CD4-positive, alpha-beta T cell treated with Interleukin-1 beta for 1 hour (primary cell): ENCODE measurements at regions not wholly inside any gene's neighbourhood (a gene's known extent, or its start where the extent isn't known, plus 50 kb on each side); places are given as distances from the start of the nearest gene placed in this dataset.
"Not testable (repeated sequence)": the region's sequence is repeated elsewhere in the genome, so short reads cannot be mapped to it uniquely, and the experiment has no call there.

Experiments
- DNase-seq, 2 donors: peaks; one replicate each; pipeline ENCODE4 v3.0.0-alpha.2; 2020 to 2022

DNA sequence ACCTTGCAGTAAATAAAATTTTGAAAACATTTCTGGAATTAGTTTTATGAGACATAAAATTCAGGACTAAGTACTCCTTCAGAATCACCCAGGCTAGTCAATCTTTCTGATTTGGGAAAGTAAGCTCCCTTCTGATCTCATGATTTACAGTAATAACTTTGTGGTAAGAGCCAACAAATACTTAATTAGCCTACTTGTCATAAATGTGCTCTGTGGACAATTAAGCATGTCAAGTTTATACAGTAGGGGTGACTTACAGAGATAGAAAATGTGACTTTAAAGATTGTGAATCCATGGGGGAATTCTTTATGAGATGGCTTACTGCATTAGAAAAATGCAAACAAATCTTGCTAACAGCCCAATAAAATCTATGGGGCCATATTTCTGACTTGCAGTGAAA is 616.9 kb upstream of the GHITM start:
- no peak for DNase-seq

DNA sequence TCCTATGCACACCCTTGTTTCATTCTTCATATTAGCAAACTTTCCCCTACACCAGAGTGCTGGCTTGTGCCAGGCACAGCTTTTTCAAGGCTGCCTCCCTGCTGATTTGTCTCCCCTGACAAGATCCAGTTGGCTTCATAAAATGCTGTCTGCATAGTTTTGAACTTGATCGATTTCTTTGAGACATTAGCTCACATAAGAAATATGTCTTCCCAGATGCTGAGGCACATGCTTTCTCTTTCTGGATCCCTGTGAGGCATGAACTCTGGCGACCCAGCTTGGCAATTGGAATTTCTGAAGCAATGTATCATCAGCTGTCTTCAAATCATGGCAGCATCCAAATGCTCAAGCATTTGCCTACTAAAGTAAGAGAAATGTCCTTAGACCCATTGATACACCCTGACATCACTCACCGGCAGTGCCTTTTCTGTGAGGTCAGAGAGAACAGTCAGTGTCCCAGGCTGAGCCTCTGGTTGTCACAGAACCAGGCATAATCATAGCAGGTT is 616.4 kb upstream of the GHITM start:
- no peak for DNase-seq

DNA sequence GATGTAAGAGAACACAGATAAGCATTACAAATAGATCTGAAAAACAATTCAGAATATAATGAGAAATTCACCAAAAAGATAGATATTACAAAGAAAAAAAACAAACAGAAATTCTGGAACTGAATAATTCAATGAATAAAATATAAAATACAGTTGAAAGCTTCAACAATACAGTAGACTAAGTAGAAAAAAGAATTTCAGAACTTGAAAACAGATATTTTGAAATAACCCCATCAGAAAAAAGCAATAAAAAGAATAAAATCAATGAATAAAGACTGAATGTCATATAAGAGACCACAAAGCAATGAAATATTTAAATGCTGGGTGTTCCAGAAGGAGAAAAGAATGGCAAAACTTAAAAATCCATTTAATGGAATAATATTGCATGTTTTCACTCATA is 611.4 kb upstream of the GHITM start:
- no peak for DNase-seq

DNA sequence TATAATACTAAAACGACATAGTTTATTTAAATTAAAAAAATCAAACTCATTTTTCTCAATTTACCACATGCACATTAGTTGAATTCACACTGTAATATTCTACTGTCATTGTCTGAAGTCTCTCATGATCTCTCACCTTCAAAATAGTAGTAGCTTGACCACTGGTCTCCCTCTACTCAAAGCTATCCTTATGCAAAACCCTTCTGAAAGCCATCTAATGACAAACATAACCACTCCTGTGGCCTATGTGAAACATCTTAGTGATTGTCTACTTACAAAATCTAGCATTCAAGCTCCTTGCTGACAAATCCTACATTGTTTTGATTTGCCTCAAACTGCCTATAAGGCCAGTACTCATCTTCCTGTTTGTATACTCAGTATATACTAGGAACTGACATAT is 606.0 kb upstream of the GHITM start:
- no peak for DNase-seq

DNA sequence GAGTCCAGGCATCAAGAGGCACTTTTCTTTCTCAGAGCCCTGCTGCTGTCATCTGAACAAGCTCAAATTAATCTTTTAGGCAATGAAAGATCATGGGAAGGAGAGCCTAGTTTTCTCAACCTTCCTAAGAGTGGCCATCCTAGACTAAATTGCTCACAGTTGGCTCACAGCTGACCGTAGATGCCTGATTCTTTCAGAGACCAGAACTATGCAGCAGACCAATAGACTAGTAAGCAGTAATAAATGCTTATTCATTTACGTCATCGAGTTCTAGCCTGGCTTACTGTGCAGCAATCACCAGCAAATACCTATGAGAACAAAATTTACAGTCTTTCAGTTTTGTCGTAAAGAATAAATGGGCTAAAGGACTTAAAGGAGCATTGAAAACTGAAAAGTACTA is 602.9 kb upstream of the GHITM start:
- no peak for DNase-seq

DNA sequence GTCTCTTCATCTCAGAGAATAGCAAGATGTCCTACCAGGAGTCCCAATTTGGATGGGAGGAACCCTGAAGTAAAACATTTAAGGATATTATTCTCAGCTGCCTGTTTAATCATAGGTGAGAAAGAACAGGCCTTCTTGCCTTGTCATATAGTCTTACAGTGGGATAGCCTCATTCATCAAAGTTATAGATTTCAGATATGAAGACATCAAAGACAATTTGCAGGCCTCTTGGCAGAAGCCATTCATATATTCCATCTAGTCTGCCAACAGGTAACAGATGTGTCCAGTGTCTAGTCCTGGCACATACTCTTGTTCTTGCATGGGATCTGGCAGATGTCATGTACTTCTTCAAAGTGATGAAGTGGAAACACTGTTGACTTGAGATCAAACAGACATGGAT is 601.3 kb upstream of the GHITM start:
- DNase-seq: no peak

DNA sequence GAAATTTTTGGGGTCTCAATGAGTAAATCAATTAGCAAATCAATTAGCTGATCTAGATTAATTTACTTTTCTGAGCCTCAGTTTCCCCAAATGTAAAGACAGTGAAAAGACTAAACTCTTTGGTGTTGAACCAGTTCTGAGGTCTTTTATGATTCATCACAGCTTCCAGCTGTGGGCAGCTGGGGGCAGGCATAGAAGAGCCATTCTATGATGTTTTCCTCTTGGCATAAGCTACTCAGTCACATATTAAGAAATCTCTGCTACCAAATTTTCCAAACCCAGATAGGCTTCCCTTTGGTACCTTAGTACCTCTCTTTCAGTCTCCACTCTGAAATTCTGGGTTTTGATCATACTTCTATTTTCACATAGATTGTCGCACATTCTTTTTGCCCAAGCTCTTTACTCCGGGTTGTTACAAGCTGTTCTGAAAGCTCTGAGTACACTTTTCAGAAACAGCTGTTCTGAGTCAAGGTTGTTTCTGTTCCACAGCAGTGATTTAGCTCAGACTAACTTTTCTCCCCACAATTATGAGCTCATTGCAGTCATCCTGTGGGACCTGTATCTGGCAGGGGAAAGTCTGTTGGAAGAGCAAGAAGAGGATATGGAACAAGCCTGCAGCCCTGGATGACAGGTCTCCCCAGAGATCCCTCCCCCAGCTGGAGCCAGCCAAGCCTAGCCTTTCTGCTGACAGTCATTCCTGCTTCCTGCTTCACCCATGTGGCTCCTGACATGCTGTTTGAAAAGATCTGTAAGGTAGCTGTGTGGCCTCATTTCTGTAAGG is 599.6 kb upstream of the GHITM start:
- DNase-seq: no peak

DNA sequence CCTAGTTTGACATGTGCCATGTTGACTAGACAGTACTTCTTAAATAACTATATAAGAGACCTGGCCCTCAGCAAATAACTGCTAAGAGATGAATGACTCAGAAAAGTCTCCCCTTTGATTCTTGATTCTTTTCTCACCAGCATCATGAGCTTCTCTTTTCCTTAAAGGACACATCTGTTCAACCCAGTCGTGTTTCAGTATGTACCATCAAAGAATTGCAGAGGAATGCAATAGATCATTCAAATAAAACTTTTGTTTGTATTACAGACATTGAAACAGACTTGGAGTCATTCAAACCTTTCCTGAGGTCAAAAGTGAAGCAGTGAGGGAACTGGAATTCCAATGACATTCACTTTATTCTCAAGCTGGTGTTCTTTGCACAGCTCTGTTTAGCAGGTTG is 598.3 kb upstream of the GHITM start:
- no peak for DNase-seq

DNA sequence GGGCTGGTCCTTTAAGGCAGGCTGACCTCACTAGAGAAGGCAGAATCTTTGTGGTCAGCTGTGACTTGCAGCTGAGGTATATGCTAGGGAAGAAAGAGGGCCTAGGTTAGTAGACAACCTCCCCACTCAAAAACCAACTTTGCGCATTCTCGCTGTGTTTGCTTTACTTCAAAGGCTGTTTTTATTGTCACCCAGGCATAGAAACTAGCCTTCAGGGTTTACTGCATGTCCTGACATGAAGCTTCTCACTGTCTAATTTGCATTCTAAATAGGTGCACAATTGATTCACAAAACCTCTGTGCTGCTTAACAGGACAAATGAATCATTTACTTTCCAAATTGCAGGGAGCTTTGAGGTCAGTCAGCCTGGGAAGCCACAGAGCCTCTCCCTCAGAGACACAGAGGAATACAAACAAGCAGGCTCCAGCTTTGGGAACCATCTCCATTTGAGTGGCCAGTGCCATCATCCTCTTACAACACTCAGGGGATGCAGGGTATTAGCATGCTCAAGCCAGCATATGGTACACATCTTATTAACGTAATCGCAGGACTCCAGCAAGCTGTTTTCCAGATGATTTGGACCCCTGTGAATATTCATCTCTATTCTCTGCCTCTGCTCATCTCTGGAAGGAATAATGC is 596.4 kb upstream of the GHITM start:
- no peak for DNase-seq

DNA sequence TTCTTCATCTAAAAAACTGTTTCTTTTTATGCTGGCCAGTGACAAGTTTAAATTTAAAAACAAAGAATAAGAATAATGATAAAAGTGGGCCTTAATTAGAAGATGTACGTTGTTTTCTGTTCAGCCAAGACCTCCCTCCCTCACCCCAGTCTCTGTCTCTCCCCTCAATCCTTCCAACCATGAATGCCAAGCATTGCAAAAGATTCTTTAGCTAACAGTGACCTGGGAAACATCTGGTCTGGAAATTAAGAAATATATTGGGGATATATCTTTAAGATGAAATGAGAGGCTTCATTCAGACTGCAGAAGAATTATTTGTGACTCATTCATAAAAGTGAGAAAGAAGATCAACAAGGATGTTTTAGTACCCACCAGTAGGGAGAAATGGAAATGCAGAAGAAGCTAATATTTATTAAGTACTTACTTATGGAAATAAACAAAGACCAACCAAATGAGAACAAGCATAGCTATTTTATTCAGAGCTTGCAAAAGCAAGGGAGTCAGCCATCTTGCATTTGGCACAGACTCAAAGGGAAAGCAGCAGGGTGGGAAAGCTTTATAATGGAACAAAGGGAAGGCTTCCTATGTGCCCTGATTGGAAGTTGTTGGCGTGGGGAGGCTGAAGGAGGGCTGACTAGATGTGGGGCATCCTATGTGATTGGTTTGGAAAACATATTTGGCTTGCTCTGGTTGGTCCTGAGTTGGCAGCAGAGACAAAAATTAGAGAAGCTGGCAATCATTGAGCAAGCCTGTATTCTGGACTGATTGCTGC is 595.4 kb upstream of the GHITM start:
- DNase-seq: no peak

DNA sequence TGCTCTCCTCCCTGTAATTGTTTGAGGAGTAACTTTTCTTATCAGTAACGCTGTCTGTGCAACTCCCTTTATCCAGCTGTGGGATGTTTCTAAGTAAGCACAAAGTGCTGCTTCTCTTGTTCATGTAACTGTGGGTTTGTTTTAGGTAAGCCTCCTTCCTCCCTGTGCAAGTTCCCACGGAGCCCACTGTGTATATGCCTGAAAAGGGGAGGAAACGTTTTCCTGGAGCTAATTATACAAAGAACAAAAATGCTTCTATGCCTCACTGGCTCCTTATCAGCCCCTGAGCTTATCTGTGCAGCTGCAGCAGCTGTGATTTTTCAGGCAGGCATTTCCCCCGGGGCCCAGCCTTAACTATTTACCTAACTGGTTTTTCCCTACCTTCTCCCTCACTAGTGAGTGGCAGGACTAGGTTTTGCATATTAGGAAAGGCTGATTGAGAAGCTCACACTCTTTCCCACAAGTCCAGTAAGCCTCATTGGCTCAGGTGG is 593.4 kb upstream of the GHITM start:
- DNase-seq: no peak

DNA sequence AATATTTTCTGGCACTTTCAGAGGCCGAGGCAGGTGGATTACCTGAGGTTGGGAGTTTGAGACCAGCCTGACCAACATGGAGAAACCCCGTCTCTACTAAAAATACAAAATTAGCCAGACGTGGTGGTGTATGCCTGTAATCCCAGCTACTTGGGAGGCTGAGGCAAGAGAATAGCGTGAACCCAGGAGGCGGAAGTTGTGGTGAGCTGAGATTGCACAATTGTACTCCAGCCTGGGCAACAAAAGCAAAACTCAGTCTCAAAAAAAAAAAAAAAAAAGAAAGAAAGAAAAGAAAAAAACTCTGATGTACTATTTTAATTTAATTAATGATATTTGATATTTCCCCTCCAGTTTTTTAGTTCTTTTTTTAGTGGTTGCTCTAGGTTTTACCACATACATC is 588.1 kb upstream of the GHITM start:
- DNase-seq: not testable (repeated sequence)

DNA sequence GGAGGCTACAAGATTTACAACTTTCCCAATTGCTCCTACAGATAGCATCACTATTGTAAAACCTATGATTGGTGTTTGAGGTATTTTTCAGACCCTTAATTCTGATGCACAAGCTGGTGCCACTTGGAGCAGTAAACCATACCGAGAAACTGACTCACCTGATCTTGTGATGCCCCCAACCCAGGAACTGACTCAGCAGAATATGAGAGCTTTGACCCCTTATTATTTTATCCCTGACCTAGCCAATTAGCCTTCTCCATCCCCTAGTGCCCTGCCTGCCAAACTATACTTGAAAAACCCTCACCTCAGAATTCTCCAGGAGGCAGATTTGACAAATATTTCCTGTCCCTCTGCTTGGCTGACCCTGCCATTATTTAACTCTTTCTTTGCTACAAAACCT is 585.9 kb upstream of the GHITM start:
- DNase-seq: no peak

DNA sequence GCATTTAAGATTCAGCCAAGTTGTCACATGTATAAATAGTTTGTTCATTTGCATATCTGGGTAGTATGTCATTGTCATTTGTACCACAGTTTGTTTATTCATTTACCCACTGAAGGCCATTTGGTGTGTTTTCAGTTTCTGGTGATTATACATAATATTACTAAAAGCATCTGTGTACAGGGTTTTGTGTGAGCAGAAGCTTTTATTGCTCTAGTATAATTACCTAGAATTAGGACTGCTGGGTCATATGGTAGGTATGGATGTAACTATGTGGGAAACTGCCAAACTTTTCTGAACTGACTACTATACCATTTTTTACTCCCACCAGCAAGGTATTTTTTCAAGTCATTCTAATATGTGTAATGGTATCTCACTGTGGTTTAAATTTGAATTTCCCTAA is 584.0 kb upstream of the GHITM start:
- DNase-seq: no peak

DNA sequence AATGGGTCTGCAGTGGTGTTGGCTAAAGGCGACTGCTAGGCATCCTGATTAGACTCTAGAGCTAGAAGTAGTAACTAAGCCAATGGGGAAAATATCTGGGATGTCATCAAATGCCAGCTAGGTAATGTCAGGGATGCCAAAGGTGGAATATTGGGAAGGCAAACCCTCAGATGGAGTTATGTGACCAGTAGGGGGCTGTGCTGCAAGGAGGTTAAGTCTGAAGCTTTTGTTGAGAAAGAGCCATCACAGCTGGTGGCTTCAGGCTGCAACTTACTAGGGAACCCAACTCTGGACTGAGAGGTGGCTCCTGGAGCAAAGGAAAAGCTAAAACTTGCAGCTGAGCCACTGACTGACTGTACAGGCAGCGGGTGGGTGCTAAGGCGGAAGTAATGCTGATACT is 576.9 kb upstream of the GHITM start:
- no peak for DNase-seq

DNA sequence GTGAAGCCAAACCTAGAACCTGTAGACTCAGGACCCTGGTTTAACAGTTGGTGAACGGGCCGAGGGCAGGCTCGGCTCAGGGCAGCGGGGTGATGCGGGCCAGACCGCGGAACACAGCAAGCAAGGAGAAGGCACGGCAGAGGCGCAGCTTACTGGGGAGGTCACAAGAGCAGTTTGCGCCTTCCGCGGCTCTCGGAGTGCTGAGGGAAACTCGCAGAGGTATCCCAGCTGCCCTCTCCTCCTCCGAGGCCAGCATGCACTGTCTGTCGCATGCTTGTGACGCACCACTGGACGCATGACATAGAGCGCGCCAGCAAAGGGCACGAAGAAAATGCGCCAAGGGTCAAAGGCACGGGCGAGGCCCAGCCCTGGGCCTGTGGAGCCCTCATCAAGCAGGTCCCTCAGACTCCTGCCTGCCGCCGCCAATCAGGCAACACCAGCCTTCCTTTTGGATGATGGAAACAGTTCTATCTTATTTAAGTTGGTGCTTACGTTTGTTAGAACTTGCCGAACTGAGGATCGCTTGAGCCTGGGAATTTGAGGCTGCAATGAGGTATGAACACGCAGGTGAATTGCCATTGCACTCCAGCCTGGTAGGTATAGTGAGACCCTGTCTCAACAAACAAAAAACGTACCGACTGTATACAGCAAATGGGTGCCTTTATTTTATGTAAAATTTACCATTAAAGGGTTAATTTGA is 574.3 kb upstream of the GHITM start:
- DNase-seq: no peak

DNA sequence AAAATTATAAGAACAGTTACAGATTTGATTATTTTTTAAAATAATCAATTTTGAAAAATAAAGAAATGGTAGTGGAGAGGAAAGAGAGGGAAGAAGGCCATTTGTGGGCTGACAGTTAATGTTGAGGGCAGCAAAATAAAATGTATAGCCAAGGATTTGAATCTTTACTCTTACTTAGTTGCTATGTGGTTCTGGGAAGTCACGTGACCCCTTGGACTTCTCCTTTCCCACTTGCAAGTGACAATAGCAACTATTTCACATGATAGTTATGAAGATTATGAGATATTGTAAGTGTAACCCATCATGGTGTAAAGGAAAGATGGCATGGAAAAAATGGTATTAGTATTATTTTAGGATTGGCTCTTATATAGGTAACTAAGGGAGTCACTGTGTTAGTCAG is 567.3 kb upstream of the GHITM start:
- DNase-seq: no peak

DNA sequence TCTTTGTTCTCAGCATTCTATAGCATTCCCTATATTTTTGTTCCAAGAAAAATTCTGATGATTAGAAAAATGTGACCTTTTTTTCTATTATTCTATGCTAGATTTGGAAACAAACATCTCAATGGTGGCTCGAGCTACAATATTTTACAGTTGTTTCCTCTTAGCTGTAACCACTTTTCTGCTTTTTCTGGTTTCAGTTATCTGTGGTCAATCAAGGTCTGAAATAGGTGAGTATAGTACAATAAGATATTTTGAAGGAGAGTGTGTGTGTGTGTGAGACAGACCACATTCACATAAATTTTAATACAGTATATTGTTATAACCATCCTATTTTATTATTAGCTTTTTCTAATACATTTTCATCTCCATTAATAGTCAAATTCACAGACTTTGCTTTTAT is 564.5 kb upstream of the GHITM start:
- no peak for DNase-seq

DNA sequence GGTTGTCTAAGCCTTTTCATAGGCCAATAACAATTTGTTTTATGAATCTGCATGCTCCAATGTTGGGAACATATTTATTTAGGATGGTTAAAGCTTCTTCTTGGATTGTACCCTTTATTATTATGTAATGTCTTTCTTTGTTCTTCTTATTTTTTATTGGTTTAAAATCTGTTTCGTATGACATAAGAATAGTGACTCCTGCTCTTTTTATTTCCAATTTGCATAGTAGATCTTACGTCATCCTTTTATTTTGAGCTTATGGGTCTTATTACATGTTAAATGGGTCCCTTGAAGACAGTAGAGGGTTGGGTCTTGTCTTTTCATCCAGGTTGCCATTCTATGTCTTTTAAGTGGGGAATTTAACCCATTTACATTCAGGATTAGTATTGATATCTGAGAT is 561.9 kb upstream of the GHITM start:
- DNase-seq: no peak

DNA sequence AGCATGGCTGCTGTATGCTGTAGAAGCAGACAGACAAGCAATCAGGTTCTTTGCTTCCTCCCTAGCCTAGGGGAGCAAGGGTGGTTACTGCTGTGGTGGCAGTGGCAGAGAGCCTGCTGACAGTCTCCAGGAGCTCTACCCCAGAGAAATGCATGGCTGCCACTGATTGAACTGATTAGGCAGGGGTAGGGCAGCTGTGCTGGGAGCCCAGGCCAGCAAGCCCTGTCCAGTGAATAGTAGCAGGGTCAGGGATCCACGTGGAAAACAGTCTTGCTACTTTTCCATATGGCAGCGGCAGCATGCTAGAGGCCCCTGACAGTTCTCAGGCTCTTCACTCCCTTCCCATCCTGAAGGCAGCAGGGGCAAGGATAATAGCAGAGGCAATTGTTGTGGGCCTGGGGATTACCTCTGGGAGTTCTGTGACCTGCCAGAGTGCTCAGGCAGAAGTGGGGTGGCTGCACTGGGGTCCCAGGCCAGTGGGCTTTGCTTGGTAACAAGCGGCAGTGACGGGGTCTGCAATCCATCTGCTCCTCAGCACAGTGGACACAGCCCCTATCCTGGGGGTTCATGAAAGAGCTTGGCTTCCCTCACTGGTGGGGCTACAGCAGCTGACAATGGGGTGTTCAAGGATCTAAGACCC is 558.8 kb upstream of the GHITM start:
- DNase-seq: no peak

DNA sequence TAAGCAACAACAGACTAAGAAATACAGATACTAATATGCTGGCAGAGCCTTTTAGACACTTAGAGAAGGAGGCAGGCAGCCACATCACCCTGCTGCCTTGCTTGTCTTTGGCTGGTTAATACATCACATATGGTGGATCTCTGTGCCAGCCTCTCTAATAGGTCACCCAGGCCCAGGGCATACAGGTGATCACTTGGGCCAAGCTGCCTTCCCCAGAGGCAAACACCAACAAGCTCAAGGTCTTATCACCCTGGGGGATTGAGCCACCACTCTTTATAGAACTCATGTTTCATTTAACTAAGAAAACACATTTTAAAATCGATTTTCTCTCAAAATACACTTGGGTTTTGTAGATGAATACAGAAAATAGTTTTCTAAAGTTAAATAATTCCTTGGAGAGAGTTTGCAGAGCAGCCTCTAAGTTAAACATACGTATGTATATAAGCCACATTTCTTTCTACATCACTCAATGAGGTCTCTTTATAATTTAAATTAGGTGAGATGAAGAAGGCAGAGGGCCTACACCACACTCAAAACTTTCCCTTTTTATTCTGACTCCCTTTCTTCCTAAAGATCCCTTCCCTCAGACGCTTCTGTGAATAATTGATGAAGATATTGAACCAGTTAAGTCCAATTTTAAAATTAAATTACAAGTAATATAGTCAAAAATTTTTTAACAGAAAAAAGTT is 556.8 kb upstream of the GHITM start:
- DNase-seq: no peak

DNA sequence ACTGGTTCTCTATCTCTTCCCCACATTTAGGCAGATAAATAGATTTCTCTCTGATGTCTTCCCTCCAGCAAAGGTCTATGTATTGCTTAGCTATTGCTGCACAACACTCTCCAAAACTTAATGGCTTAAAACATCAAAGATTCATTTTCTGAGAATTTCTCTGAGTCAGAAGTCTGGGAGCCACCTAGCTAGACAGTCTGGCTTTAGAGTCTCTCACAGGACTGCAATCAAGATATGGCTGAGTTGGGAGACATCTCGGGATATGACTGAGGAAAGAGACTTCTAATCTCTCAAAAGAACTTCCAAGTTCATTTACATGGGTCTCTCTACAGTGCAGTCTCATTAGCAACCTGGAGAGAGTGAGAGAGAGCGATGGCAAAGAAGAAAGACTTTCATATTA is 553.6 kb upstream of the GHITM start:
- no peak for DNase-seq
